GM23338 (cell line): ENCODE measurements at regions not wholly inside any gene's neighbourhood (a gene's known extent, or its start where the extent isn't known, plus 50 kb on each side); places are given as distances from the start of the nearest gene placed in this dataset.

Experiments
- CREB1 ChIP-seq: fragments of 250-450 bp; sonication (Bioruptor Pico); IDR thresholded peaks from 2 replicates; pipeline ENCODE4 v1.5.0; 2020; ENCODE audit warnings: low read depth, mild to moderate bottlenecking, moderate library complexity
- EZH2 ChIP-seq: fragments of 200-600 bp; sonication (generic); IDR thresholded peaks from one replicate; pipeline ENCODE4 v1.8.0; 2017; ENCODE audit warnings: antibody characterized with exemption, mild to moderate bottlenecking, low read depth; ENCODE audit not compliant: unreplicated experiment
- EZH2phosphoT487 ChIP-seq: fragments of 200-600 bp; sonication (generic); IDR thresholded peaks from one replicate; pipeline ENCODE4 v1.8.1; 2018; ENCODE audit warnings: antibody characterized with exemption; ENCODE audit not compliant: unreplicated experiment
- JUNB ChIP-seq: IDR thresholded peaks from one replicate; pipeline ENCODE4 v1.6.1; 2016; ENCODE audit warnings: antibody characterized with exemption; ENCODE audit not compliant: unreplicated experiment
- POLR2AphosphoS5 ChIP-seq: IDR thresholded peaks from 2 replicates; pipeline ENCODE4 v1.6.1; 2016; ENCODE audit warnings: antibody characterized with exemption, low read depth
- ZNF114 ChIP-seq: fragments of 250-450 bp; sonication (Bioruptor Pico); IDR thresholded peaks from 2 replicates; pipeline ENCODE4 v1.5.0; 2020; ENCODE audit warnings: mild to moderate bottlenecking, moderate library complexity
- TF ChIP-seq, protein P1 (sequence below), 2 experiments: fragments of 200-600 bp in 1 of 2; sonication (generic) in 1 of 2; conservative IDR thresholded peaks; 2 replicates each; pipeline versions ENCODE4 v1.5.1 to v1.6.1; 2016 to 2017; ENCODE audit warnings: antibody characterized with exemption in 2 of 2, low read depth in 2 of 2, mild to moderate bottlenecking in 2 of 2, moderate library complexity in 1 of 2
- TF ChIP-seq, protein P2 (sequence below): IDR thresholded peaks from one replicate; pipeline ENCODE4 v1.6.1; 2018; ENCODE audit warnings: antibody characterized with exemption; ENCODE audit not compliant: unreplicated experiment
- TF ChIP-seq, protein P3 (sequence below): IDR thresholded peaks from 2 replicates; pipeline ENCODE4 v1.6.1; 2016; ENCODE audit warnings: antibody characterized with exemption
- TF ChIP-seq, protein P4 (sequence below): fragments of 250-450 bp; sonication (Bioruptor Pico); IDR thresholded peaks from 2 replicates; pipeline ENCODE4 v1.5.0; 2020; ENCODE audit warnings: mild to moderate bottlenecking, moderate library complexity

DNA sequence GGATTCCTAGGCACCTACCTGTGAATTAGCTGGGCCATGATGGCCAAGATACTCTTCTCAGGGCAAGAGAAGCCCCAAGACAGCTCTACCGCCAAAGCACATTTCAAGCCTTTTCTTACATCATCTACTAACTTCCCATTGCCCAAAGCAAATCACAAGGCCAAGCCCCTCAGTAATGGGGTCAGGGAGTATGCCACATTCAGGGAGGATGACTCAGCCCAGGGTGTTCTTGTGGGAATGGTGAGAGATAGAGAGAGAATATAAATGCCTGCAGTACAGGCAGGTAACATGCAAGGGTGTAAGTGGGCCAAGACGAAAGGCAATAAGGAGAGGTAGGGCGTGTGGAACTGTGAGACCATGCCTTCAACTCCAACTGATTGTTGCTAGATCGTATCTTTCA, 162.5 kb upstream of the ISX start:
- TF ChIP-seq, protein P1, sequence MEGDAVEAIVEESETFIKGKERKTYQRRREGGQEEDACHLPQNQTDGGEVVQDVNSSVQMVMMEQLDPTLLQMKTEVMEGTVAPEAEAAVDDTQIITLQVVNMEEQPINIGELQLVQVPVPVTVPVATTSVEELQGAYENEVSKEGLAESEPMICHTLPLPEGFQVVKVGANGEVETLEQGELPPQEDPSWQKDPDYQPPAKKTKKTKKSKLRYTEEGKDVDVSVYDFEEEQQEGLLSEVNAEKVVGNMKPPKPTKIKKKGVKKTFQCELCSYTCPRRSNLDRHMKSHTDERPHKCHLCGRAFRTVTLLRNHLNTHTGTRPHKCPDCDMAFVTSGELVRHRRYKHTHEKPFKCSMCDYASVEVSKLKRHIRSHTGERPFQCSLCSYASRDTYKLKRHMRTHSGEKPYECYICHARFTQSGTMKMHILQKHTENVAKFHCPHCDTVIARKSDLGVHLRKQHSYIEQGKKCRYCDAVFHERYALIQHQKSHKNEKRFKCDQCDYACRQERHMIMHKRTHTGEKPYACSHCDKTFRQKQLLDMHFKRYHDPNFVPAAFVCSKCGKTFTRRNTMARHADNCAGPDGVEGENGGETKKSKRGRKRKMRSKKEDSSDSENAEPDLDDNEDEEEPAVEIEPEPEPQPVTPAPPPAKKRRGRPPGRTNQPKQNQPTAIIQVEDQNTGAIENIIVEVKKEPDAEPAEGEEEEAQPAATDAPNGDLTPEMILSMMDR (conservative IDR thresholded peaks at IDR 0.05; ENCODE audit: low read depth in 2 of 2), result no peak
- TF ChIP-seq JUNB, result no peak
- TF ChIP-seq POLR2AphosphoS5, result no peak
- TF ChIP-seq EZH2, result no peak
- TF ChIP-seq CREB1 (CRISPR knock-in tag), result no peak
- TF ChIP-seq, protein P2, sequence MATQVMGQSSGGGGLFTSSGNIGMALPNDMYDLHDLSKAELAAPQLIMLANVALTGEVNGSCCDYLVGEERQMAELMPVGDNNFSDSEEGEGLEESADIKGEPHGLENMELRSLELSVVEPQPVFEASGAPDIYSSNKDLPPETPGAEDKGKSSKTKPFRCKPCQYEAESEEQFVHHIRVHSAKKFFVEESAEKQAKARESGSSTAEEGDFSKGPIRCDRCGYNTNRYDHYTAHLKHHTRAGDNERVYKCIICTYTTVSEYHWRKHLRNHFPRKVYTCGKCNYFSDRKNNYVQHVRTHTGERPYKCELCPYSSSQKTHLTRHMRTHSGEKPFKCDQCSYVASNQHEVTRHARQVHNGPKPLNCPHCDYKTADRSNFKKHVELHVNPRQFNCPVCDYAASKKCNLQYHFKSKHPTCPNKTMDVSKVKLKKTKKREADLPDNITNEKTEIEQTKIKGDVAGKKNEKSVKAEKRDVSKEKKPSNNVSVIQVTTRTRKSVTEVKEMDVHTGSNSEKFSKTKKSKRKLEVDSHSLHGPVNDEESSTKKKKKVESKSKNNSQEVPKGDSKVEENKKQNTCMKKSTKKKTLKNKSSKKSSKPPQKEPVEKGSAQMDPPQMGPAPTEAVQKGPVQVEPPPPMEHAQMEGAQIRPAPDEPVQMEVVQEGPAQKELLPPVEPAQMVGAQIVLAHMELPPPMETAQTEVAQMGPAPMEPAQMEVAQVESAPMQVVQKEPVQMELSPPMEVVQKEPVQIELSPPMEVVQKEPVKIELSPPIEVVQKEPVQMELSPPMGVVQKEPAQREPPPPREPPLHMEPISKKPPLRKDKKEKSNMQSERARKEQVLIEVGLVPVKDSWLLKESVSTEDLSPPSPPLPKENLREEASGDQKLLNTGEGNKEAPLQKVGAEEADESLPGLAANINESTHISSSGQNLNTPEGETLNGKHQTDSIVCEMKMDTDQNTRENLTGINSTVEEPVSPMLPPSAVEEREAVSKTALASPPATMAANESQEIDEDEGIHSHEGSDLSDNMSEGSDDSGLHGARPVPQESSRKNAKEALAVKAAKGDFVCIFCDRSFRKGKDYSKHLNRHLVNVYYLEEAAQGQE, result no peak
- TF ChIP-seq, protein P3, sequence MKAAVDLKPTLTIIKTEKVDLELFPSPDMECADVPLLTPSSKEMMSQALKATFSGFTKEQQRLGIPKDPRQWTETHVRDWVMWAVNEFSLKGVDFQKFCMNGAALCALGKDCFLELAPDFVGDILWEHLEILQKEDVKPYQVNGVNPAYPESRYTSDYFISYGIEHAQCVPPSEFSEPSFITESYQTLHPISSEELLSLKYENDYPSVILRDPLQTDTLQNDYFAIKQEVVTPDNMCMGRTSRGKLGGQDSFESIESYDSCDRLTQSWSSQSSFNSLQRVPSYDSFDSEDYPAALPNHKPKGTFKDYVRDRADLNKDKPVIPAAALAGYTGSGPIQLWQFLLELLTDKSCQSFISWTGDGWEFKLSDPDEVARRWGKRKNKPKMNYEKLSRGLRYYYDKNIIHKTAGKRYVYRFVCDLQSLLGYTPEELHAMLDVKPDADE, result no peak
- TF ChIP-seq EZH2phosphoT487, result no peak
- TF ChIP-seq ZNF114 (CRISPR knock-in tag), result no peak
- TF ChIP-seq, protein P4, sequence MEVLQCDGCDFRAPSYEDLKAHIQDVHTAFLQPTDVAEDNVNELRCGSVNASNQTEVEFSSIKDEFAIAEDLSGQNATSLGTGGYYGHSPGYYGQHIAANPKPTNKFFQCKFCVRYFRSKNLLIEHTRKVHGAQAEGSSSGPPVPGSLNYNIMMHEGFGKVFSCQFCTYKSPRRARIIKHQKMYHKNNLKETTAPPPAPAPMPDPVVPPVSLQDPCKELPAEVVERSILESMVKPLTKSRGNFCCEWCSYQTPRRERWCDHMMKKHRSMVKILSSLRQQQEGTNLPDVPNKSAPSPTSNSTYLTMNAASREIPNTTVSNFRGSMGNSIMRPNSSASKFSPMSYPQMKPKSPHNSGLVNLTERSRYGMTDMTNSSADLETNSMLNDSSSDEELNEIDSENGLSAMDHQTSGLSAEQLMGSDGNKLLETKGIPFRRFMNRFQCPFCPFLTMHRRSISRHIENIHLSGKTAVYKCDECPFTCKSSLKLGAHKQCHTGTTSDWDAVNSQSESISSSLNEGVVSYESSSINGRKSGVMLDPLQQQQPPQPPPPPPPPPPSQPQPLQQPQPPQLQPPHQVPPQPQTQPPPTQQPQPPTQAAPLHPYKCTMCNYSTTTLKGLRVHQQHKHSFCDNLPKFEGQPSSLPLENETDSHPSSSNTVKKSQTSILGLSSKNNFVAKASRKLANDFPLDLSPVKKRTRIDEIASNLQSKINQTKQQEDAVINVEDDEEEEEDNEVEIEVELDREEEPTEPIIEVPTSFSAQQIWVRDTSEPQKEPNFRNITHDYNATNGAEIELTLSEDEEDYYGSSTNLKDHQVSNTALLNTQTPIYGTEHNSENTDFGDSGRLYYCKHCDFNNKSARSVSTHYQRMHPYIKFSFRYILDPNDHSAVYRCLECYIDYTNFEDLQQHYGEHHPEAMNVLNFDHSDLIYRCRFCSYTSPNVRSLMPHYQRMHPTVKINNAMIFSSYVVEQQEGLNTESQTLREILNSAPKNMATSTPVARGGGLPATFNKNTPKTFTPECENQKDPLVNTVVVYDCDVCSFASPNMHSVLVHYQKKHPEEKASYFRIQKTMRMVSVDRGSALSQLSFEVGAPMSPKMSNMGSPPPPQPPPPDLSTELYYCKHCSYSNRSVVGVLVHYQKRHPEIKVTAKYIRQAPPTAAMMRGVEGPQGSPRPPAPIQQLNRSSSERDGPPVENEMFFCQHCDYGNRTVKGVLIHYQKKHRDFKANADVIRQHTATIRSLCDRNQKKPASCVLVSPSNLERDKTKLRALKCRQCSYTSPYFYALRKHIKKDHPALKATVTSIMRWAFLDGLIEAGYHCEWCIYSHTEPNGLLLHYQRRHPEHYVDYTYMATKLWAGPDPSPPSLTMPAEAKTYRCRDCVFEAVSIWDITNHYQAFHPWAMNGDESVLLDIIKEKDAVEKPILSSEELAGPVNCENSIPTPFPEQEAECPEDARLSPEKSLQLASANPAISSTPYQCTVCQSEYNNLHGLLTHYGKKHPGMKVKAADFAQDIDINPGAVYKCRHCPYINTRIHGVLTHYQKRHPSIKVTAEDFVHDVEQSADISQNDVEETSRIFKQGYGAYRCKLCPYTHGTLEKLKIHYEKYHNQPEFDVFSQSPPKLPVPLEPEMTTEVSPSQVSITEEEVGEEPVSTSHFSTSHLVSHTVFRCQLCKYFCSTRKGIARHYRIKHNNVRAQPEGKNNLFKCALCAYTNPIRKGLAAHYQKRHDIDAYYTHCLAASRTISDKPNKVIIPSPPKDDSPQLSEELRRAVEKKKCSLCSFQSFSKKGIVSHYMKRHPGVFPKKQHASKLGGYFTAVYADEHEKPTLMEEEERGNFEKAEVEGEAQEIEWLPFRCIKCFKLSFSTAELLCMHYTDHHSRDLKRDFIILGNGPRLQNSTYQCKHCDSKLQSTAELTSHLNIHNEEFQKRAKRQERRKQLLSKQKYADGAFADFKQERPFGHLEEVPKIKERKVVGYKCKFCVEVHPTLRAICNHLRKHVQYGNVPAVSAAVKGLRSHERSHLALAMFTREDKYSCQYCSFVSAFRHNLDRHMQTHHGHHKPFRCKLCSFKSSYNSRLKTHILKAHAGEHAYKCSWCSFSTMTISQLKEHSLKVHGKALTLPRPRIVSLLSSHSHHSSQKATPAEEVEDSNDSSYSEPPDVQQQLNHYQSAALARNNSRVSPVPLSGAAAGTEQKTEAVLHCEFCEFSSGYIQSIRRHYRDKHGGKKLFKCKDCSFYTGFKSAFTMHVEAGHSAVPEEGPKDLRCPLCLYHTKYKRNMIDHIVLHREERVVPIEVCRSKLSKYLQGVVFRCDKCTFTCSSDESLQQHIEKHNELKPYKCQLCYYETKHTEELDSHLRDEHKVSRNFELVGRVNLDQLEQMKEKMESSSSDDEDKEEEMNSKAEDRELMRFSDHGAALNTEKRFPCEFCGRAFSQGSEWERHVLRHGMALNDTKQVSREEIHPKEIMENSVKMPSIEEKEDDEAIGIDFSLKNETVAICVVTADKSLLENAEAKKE (CRISPR knock-in tag), result no peak
